ENCODE measurements at regions not wholly inside any gene's neighbourhood (a gene's known extent, or its start where the extent isn't known, plus 50 kb on each side); places are given as distances from the start of the nearest gene placed in this dataset.

GRCh38 chr2:57044931-57045635 is 861.3 kb downstream of the CCDC85A start:
- no peak overlapping the region for H3K27ac ChIP-seq (ENCODE audit: insufficient read depth, low read depth, low read length)
- H3K9me3 ChIP-seq (replicated peaks; ENCODE audit: control insufficient read depth, insufficient read depth, low read length), result no peaks in the 10 kb centered on the region
- FAIRE-seq (no peak), DNase-seq (ENCODE audit: low read depth, low spot score) (no peak)
- dilution Hi-C loops (cut with MboI; ENCODE audit: extremely low pct_ligation_motif_present, low sequenced_read_pairs), result no loop called here
- BruUV-seq (replicated peaks), result no TSS peak
- H3K79me2 ChIP-seq (ENCODE audit: control insufficient read depth, insufficient read depth, low read length), result no peaks in the 10 kb centered on the region
- no peak overlapping the region for H3K4me2 ChIP-seq (ENCODE audit: insufficient read depth, low read length)
- H3K9ac ChIP-seq (replicated peaks; ENCODE audit: extremely low read depth, insufficient read depth, low read length), result no peak overlapping the region
- intact Hi-C loops (cut with micrococcal nuclease), result no loop called here
- no peak overlapping the region for H2AFZ ChIP-seq (ENCODE audit: low read depth, low read length)
- POLR2A ChIA-PET, result no interaction called here
- H3K4me1 ChIP-seq (ENCODE audit: control insufficient read depth, extremely low read depth, insufficient read depth, low read length), result no peaks in the 10 kb centered on the region
- no peaks in the 10 kb centered on the region for H4K20me1 ChIP-seq (replicated peaks; ENCODE audit: control insufficient read depth, extremely low read depth, insufficient read depth, low read length)
- TF ChIP-seq POLR2AphosphoS5 (IDR thresholded peaks at IDR 0.05; ENCODE audit: insufficient read depth, low read depth, low read length) (no peak), EZH2 (IDR thresholded peaks at IDR 0.05; ENCODE audit: borderline replicate concordance, low read depth, low read length, severe bottlenecking) (no peak), JUN (IDR thresholded peaks at IDR 0.05; ENCODE audit: borderline replicate concordance, insufficient read depth, insufficient read length, low read depth) (no peak), GATA2 (IDR thresholded peaks at IDR 0.05; ENCODE audit: insufficient read depth, insufficient read length, low read depth, low read length) (no peak), MYC (IDR thresholded peaks at IDR 0.05; ENCODE audit: low read depth, low read length) (no peak), POLR2A (IDR thresholded peaks at IDR 0.05; ENCODE audit: low read depth, low read length) (no peak), MAX (IDR thresholded peaks at IDR 0.05; ENCODE audit: insufficient read depth, insufficient read length) (no peak)
- TF ChIP-seq, protein P1, sequence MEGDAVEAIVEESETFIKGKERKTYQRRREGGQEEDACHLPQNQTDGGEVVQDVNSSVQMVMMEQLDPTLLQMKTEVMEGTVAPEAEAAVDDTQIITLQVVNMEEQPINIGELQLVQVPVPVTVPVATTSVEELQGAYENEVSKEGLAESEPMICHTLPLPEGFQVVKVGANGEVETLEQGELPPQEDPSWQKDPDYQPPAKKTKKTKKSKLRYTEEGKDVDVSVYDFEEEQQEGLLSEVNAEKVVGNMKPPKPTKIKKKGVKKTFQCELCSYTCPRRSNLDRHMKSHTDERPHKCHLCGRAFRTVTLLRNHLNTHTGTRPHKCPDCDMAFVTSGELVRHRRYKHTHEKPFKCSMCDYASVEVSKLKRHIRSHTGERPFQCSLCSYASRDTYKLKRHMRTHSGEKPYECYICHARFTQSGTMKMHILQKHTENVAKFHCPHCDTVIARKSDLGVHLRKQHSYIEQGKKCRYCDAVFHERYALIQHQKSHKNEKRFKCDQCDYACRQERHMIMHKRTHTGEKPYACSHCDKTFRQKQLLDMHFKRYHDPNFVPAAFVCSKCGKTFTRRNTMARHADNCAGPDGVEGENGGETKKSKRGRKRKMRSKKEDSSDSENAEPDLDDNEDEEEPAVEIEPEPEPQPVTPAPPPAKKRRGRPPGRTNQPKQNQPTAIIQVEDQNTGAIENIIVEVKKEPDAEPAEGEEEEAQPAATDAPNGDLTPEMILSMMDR (IDR thresholded peaks at IDR 0.05; ENCODE audit: extremely low read depth in 1 of 2, insufficient read depth in 1 of 2, low read depth in 1 of 2, low read length in 2 of 2), result no peak
- no peak overlapping the region for H3K4me3 ChIP-seq (replicated peaks in 1 of 3; ENCODE audit: insufficient read depth in 1 of 3, low read depth in 1 of 3, low read length in 3 of 3)
- H3K27me3 ChIP-seq (ENCODE audit: control insufficient read depth in 2 of 2, insufficient read depth in 2 of 2, low read length in 2 of 2), result no peaks in the 10 kb centered on the region
- CTCF ChIA-PET, result no interaction called here
- H3K36me3 ChIP-seq (ENCODE audit: control insufficient read depth in 2 of 2, extremely low read depth in 1 of 2, insufficient read depth in 2 of 2, low read length in 2 of 2), result no peaks in the 10 kb centered on the region
- no peaks in the 10 kb centered on the region for H3K9me1 ChIP-seq (replicated peaks; ENCODE audit: control insufficient read depth, extremely low read depth, insufficient read depth, low read length)

Measured in endothelial cell of umbilical vein (primary cell).